Adrenal gland (tissue), 9 donors: ENCODE measurements at regions not wholly inside any gene's neighbourhood (a gene's known extent, or its start where the extent isn't known, plus 50 kb on each side); places are given as distances from the start of the nearest gene placed in this dataset.

Experiments
- DNase-seq, 7 donors: peaks; one replicate each; pipeline ENCODE4 v3.0.0-alpha.2; 2019 to 2020
- H3K27ac ChIP-seq, 5 donors: fragments of 200-600 bp; sonication (generic) in 4 of 5; 1 replicate in 3 of 5; 2 replicates in 2 of 5; pipeline versions ENCODE4 v1.5.1 to v1.8.0; 2016 to 2020; ENCODE audit warnings: mild to moderate bottlenecking in 1 of 5
- H3K27me3 ChIP-seq: fragments of 200-600 bp; 2 replicates; pipeline ENCODE4 v1.8.0; 2021
- H3K36me3 ChIP-seq, 2 donors: fragments of 200-600 bp; replicated peaks in 1 of 2; 1 replicate in 1 of 2; 2 replicates in 1 of 2; pipeline versions ENCODE4 v1.5.1 to v1.8.0; 2018 to 2022
- H3K4me1 ChIP-seq, 2 donors: fragments of 200-600 bp; replicated peaks in 1 of 2; 1 replicate in 1 of 2; 2 replicates in 1 of 2; pipeline versions ENCODE4 v1.5.1 to v1.8.0; 2018 to 2021
- H3K4me3 ChIP-seq, 4 donors: fragments of 200-600 bp; sonication (generic) in 3 of 4; one replicate each; pipeline ENCODE4 v1.5.1; 2016 to 2018
- H3K9me3 ChIP-seq, 3 donors: fragments of 200-600 bp; sonication (generic) in 1 of 3; replicated peaks in 1 of 3; 1 replicate in 2 of 3; 2 replicates in 1 of 3; pipeline versions ENCODE4 v1.5.1 to v1.8.0; 2016 to 2021
- POLR2A ChIP-seq, 2 donors: fragments of 450-650 bp; IDR thresholded peaks; one replicate each; pipeline ENCODE4 v1.6.1; 2017; ENCODE audit warnings: antibody characterized with exemption in 2 of 2, mild to moderate bottlenecking in 2 of 2, moderate library complexity in 1 of 2
- WGBS, 4 donors: extraction: QIAGEN DNeasy Blood & Tissue Kit in 2 of 4; methylation state at CpG; one replicate each; pipeline versions ENCODE4 v1.1.5 to v1.1.7; 2013 to 2017; 5-methylcytosine and 5-hydroxymethylcytosine counted together
- intact Hi-C, 2 donors: fragments of 100-400 bp; cut with DNase I; formaldehyde crosslinking; loops; one replicate each; pipeline versions ENCODE4 v1.14.1 to v1.15.0; 2022 to 2023
- TF ChIP-seq, protein P1 (sequence below), 6 experiments: fragments of 450-650 bp in 4 of 6; fragments of 200-600 bp in 2 of 6; sonication (generic) in 1 of 6; IDR thresholded peaks; 1 replicate in 5 of 6; 2 replicates in 1 of 6; pipeline versions ENCODE4 v1.5.1 to v1.8.0; 2016 to 2021; ENCODE audit warnings: antibody characterized with exemption in 6 of 6, mild to moderate bottlenecking in 2 of 6, moderate library complexity in 1 of 6
- donor health status: healthy with polysubstance abuse.
- donor health status: Bipolar disorder and iron deficiency.
- donor health status: DM: yes; HTN: yes; CAD: no.
- donor health status: DM: no; HTN: no; CAD: no.
- donor health status: DM: no; HTN: no; CAD: no.

DNA sequence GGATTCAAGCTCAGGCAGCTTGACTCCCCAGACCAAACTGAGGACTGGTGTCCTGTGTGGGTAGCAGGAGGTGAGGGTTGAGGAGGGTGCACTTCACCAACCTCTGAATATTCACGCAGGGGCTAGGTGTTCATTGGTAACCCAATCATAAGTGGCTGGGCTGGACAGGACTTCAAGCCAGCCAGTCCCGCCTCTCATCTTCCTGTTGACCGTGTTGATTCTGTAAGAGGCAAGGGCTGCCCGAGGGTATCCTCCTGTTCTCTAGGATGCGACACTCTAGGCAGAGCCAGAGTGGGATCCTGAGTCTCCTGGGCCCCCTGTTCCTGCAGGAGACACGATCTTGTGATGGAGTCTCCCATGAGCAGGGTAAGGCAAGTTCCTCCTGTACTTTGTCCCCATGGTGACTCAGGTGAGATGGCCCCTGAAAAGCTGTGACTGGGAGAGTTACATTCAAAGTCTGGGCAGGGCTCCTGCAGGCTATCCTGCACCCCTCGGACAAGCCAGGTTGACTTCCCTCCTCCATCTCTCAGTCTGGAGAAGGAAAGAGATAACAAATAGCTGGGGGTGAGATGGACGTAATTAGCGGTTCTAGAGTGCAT, 58.1 kb upstream of the POMGNT2 start:
- DNase-seq, result no peak
- Histone ChIP-seq H3K36me3 (no peaks in the 10 kb centered on the region), H3K27me3 (no peaks in the 10 kb centered on the region), H3K4me1 (peaks cover 0 to 7% of the 10 kb centered on the region in 2 donors), H3K27ac (no peak overlapping the region), H3K9me3 (peaks cover 0 to 4% (median 0%) of the 10 kb centered on the region in 3 donors), H3K4me3 (no peak overlapping the region)
- WGBS, 4 donors, result 70 to 76% (median 74%) methylated on average over 8 to 9 of the region's 9 CpGs
- intact Hi-C loops, result loop anchor here in 1 of 2 donors (5.0 kb wide), 1 partner anchor 333 kb away; no protein-coding TSS in a partner anchor
- TF ChIP-seq POLR2A (IDR thresholded peaks at IDR 0.05), result no peak
- TF ChIP-seq, protein P1, sequence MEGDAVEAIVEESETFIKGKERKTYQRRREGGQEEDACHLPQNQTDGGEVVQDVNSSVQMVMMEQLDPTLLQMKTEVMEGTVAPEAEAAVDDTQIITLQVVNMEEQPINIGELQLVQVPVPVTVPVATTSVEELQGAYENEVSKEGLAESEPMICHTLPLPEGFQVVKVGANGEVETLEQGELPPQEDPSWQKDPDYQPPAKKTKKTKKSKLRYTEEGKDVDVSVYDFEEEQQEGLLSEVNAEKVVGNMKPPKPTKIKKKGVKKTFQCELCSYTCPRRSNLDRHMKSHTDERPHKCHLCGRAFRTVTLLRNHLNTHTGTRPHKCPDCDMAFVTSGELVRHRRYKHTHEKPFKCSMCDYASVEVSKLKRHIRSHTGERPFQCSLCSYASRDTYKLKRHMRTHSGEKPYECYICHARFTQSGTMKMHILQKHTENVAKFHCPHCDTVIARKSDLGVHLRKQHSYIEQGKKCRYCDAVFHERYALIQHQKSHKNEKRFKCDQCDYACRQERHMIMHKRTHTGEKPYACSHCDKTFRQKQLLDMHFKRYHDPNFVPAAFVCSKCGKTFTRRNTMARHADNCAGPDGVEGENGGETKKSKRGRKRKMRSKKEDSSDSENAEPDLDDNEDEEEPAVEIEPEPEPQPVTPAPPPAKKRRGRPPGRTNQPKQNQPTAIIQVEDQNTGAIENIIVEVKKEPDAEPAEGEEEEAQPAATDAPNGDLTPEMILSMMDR (IDR thresholded peaks at IDR 0.05), result no peak

DNA sequence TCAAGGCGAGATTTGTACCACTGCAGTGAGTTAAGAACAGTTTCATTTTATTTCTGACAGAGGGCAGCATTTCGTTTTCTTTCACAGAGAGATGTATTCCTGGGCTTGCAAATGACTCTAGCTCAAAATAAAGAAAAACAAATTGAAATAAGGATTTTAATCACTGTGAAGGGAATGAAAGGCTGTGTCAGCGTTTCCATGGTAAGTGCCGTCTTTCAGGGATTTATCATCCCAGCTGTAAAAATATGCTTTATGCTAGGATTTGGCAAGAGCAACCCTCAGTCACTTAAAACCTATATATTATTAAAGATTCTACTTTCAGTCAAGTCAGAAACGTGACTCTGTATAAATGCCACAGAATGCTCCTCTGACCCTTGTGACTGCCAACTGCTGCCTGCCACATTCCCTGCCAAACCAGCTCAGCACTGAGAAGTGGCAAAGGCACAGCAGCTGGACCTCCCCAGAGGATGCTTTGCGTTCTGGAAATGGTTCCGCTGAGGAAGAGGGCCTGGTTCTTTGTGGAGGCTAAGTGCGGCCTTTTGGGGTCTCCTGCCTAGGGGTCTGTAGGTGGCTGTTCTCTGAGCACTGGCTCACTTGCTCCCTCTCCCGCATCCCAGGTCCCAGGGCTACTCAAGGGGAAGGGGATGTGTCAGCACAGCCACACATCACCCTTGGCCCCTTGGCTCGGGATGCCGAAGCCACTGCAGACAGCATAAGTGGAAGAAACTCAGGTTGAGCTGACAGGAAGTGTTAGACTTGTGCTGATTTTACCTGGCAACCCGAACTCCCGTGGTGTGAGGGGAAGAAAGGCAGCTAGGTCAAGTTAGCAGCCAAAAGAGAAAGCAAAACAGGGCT, 56.6 kb upstream of the POMGNT2 start:
- Histone ChIP-seq H3K4me1 (peaks cover 0 to 7% of the 10 kb centered on the region in 2 donors), H3K9me3 (peaks cover 0 to 4% (median 0%) of the 10 kb centered on the region in 3 donors), H3K27me3 (no peaks in the 10 kb centered on the region), H3K27ac (peak overlapping the region in 1 of 5 donors; percentile 51), H3K4me3 (no peak overlapping the region), H3K36me3 (no peaks in the 10 kb centered on the region)
- DNase-seq, result no peak
- TF ChIP-seq POLR2A (IDR thresholded peaks at IDR 0.05), result no peak
- TF ChIP-seq, protein P1 (IDR thresholded peaks at IDR 0.05), result peak; percentile 9 to 63 (median 52)
- intact Hi-C loops, result loop anchor here in 1 of 2 donors (5.0 kb wide), 1 partner anchor 335 kb away; no protein-coding TSS in a partner anchor
- 25 to 43% (median 39%) methylated on average over 9 to 13 of the region's 13 CpGs for WGBS, 4 donors

DNA sequence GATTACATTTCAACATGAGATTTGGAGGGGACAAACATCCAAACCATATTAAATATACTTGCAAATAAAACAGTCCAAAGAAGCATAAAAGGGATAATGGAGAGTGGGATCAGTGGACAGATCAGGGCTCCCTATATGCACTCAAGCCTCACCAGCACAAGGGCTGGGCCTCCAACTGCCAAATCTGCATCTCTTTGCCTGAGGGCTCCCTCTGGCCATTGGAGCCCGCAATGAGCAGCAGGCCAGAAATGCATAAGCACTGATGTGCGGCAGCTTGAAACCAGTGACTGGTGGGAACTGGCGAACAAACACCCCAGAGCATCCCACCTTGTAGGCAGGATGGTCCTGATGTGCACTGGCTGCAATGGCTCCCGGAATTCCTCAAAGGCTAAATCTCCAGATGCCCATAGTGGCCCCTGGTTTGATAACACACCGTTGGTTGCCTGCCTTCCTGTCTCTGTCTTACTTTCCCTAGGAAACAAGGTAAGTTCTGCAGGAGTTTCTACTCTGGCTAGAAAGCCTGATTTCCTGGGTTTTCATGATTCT, 55.9 kb upstream of the POMGNT2 start:
- no peak overlapping the region for H3K27ac ChIP-seq
- H3K4me1 ChIP-seq, result peaks cover 0 to 7% of the 10 kb centered on the region in 2 donors
- DNase-seq, result no peak
- TF ChIP-seq, protein P1 (IDR thresholded peaks at IDR 0.05), result no peak
- no peaks in the 10 kb centered on the region for H3K27me3 ChIP-seq
- no peaks in the 10 kb centered on the region for H3K36me3 ChIP-seq
- 52 to 67% (median 63%) methylated on average over 2 to 5 of the region's 5 CpGs for WGBS, 4 donors
- H3K4me3 ChIP-seq, result no peak overlapping the region
- intact Hi-C loops, result loop anchor here in 1 of 2 donors (5.0 kb wide), 1 partner anchor 336 kb away; no protein-coding TSS in a partner anchor
- H3K9me3 ChIP-seq, result peaks cover 0 to 4% (median 0%) of the 10 kb centered on the region in 3 donors

DNA sequence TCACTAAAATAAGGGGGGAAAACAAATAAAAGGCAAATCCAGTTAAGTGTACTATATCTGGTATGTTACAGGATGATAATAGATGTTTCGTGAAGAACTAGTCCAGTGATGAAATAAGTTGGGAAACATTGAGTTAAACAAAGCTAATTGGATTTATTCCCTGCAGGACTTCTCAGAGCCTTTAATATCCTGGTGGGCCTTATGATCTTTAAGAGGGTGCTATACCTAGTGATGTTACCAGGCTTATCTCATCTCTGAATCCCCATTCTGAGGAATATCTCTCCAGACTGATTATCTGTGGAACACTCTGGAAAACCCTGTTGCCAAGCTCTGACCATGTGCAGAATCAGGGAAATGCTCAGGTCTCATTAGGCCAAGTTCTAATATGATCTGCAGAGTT, 54.8 kb upstream of the POMGNT2 start:
- Histone ChIP-seq H3K36me3 (no peaks in the 10 kb centered on the region), H3K27me3 (no peaks in the 10 kb centered on the region), H3K9me3 (no peaks in the 10 kb centered on the region), H3K4me3 (no peak overlapping the region), H3K27ac (no peak overlapping the region), H3K4me1 (peaks cover 0 to 7% of the 10 kb centered on the region in 2 donors)
- intact Hi-C loops, result loop anchor here in 1 of 2 donors (5.0 kb wide), 1 partner anchor 337 kb away; no protein-coding TSS in a partner anchor
- WGBS, 4 donors, result 81 to 95% (median 84%) methylated on average over 1 of the region's 1 CpG
- no peak for DNase-seq
- no peak for TF ChIP-seq POLR2A (IDR thresholded peaks at IDR 0.05)
- TF ChIP-seq, protein P1 (IDR thresholded peaks at IDR 0.05), result no peak
